Tibial artery (tissue), 4 donors: ENCODE measurements at regions not wholly inside any gene's neighbourhood (a gene's known extent, or its start where the extent isn't known, plus 50 kb on each side); places are given as distances from the start of the nearest gene placed in this dataset.

ENCODE experiments used
- DNase-seq, 2 donors: peaks; one replicate each; pipeline ENCODE4 v3.0.0-alpha.2; 2019
- H3K27ac ChIP-seq, 2 donors: fragments of 200-600 bp; sonication (generic) in 1 of 2; 1 replicate in 1 of 2; 2 replicates in 1 of 2; pipeline ENCODE4 v1.5.1; 2018 to 2019; ENCODE audit warnings: mild to moderate bottlenecking in 1 of 2
- H3K27me3 ChIP-seq, 2 donors: fragments of 200-600 bp; sonication (generic) in 1 of 2; one replicate each; pipeline versions ENCODE4 v1.5.1 to v1.6.0; 2016 to 2019
- H3K36me3 ChIP-seq, 3 donors: fragments of 200-600 bp; sonication (generic) in 2 of 3; one replicate each; pipeline ENCODE4 v1.5.1; 2016 to 2019; ENCODE audit warnings: mild to moderate bottlenecking in 2 of 3
- H3K4me1 ChIP-seq, 4 donors: fragments of 200-600 bp; sonication (generic) in 2 of 4; 1 replicate in 3 of 4; 2 replicates in 1 of 4; pipeline ENCODE4 v1.5.1; 2016 to 2019
- H3K4me3 ChIP-seq, 2 donors: fragments of 200-600 bp; sonication (generic) in 1 of 2; 1 replicate in 1 of 2; 2 replicates in 1 of 2; pipeline ENCODE4 v1.5.1; 2018 to 2019; ENCODE audit warnings: mild to moderate bottlenecking in 2 of 2
- H3K9me3 ChIP-seq, 3 donors: fragments of 200-600 bp; sonication (generic) in 1 of 3; one replicate each; pipeline ENCODE4 v1.5.1; 2016 to 2019
- intact Hi-C: fragments of 100-400 bp; cut with DNase I; formaldehyde crosslinking; loops from one replicate; pipeline ENCODE4 v1.15.0; 2023; ENCODE audit warnings: low total_unique reads
- TF ChIP-seq, protein P1 (sequence below), 2 experiments: fragments of 200-600 bp in 1 of 2; fragments of 450-650 bp in 1 of 2; IDR thresholded peaks; one replicate each; pipeline ENCODE4 v1.5.1; 2017 to 2019; ENCODE audit warnings: antibody characterized with exemption in 2 of 2, mild to moderate bottlenecking in 1 of 2, moderate library complexity in 1 of 2

DNA sequence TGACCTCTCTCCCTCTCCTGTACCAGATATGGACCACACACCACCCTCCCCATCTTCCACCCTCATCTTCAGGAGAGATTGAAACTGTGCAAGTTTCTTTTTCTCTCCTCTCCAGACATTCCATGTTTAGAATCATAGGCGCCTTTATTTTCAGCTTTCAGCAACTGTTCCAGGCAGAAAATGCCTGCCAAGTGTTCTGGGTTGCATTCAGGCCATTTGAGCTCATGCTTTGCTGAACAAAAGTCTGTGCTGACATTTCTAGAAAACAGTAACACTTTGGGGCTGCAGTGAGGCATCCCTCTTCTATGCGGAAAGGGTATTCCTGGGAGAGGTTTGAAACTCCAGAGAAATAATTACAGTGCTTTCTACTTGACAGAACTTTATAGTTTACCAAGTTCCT is 361.7 kb downstream of the GPAM start:
- H3K4me3 ChIP-seq = no peak overlapping the region
- intact Hi-C loops = no loop called here
- no peaks in the 10 kb centered on the region for H3K27me3 ChIP-seq
- H3K27ac ChIP-seq = peak overlapping the region in 1 of 2 donors; percentile 40
- H3K4me1 ChIP-seq = peaks cover 0 to 7% (median 0%) of the 10 kb centered on the region in 4 donors
- H3K36me3 ChIP-seq = no peaks in the 10 kb centered on the region
- H3K9me3 ChIP-seq = no peaks in the 10 kb centered on the region
- DNase-seq = no peak
- TF ChIP-seq, protein P1, sequence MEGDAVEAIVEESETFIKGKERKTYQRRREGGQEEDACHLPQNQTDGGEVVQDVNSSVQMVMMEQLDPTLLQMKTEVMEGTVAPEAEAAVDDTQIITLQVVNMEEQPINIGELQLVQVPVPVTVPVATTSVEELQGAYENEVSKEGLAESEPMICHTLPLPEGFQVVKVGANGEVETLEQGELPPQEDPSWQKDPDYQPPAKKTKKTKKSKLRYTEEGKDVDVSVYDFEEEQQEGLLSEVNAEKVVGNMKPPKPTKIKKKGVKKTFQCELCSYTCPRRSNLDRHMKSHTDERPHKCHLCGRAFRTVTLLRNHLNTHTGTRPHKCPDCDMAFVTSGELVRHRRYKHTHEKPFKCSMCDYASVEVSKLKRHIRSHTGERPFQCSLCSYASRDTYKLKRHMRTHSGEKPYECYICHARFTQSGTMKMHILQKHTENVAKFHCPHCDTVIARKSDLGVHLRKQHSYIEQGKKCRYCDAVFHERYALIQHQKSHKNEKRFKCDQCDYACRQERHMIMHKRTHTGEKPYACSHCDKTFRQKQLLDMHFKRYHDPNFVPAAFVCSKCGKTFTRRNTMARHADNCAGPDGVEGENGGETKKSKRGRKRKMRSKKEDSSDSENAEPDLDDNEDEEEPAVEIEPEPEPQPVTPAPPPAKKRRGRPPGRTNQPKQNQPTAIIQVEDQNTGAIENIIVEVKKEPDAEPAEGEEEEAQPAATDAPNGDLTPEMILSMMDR (IDR thresholded peaks at IDR 0.05) = no peak

GRCh38 chr10:111822661-111823060 is 360.9 kb downstream of the GPAM start:
- Histone ChIP-seq H3K4me1 (peaks cover 0 to 7% (median 0%) of the 10 kb centered on the region in 4 donors), H3K36me3 (no peaks in the 10 kb centered on the region), H3K9me3 (no peaks in the 10 kb centered on the region), H3K27ac (no peak overlapping the region), H3K27me3 (no peaks in the 10 kb centered on the region), H3K4me3 (no peak overlapping the region)
- no peak for DNase-seq
- TF ChIP-seq, protein P1 (IDR thresholded peaks at IDR 0.05) = no peak
- intact Hi-C loops = no loop called here

DNA sequence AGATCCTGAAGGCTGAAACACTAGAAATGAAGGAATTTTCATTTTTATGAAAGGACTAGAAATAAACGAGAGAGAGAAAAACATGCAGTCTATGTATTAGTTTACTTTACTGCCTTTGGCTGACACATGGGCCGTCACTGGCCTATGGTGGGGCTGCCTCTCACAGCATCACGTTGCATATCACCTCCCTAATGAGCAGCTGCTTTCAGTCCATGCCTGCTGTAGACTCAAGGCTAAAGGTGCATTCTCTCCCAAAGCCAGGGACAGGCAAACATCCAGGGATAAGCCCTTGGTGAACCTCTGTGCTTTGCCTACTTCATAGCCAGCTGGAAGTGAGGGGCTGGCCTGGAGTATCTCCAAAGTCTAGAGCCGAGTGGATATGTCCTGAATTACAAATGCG is 359.4 kb downstream of the GPAM start:
- H3K36me3 ChIP-seq = no peaks in the 10 kb centered on the region
- no peaks in the 10 kb centered on the region for H3K9me3 ChIP-seq
- H3K4me3 ChIP-seq = no peak overlapping the region
- TF ChIP-seq, protein P1 (IDR thresholded peaks at IDR 0.05) = no peak
- H3K4me1 ChIP-seq = peaks cover 0 to 7% (median 0%) of the 10 kb centered on the region in 4 donors
- H3K27ac ChIP-seq = no peak overlapping the region
- H3K27me3 ChIP-seq = no peaks in the 10 kb centered on the region
- DNase-seq = no peak
- intact Hi-C loops = no loop called here

GRCh38 chr10:111830359-111830758 is 353.2 kb downstream of the GPAM start:
- intact Hi-C loops = no loop called here
- TF ChIP-seq, protein P1 (IDR thresholded peaks at IDR 0.05) = no peak
- no peak overlapping the region for H3K4me3 ChIP-seq

DNA sequence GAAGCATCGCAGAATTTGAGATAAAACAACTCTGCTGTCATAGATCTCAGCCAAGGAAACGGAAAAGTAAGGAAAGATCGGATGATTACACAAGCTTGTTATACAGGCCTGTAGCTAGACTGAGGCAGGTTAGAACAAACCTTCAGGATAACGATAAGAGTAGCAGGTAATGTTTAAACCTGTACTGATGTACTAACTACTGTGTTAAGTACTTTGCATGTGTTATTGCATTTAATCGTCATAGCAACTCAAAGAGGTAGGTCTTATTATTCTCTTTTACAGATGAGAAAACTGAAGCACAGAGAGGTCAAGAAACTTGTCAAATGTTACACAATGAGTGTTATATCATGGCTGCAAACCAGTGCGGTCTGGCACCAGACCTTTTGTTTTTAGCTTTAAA is 352.5 kb downstream of the GPAM start:
- peaks cover 0 to 14% (median 6%) of the 10 kb centered on the region in 4 donors for H3K4me1 ChIP-seq
- no peaks in the 10 kb centered on the region for H3K36me3 ChIP-seq
- DNase-seq = no peak
- no peak overlapping the region for H3K27ac ChIP-seq
- intact Hi-C loops = no loop called here
- H3K4me3 ChIP-seq = no peak overlapping the region
- TF ChIP-seq, protein P1 (IDR thresholded peaks at IDR 0.05) = no peak
- H3K9me3 ChIP-seq = no peaks in the 10 kb centered on the region
- H3K27me3 ChIP-seq = no peaks in the 10 kb centered on the region

More at GRCh38 chr10:111830359-111830758, 353.2 kb downstream of the GPAM start:
- H3K27me3 ChIP-seq = no peaks in the 10 kb centered on the region
- no peak for DNase-seq
- no peaks in the 10 kb centered on the region for H3K9me3 ChIP-seq
- H3K27ac ChIP-seq = no peak overlapping the region
- no peaks in the 10 kb centered on the region for H3K36me3 ChIP-seq
- peaks cover 0 to 7% (median 2%) of the 10 kb centered on the region in 4 donors for H3K4me1 ChIP-seq

DNA sequence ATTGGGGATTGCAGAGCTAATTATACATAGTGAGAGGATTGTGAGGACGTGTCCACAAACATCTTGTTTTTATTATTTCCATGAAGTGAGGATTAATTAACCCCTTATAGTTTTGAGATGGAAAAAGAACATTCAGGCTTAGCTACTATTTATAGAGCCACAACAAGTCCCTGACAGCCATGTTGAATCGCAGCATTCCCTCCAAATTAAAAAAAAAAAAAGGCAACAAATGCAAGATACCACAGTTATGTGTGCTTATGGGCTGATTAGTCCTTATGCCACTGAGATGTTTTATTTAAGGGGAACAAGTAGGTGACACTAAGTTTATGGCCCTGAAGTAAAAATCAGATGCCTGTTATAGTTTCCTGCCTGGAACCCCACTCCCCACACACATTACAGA is 350.3 kb downstream of the GPAM start:
- H3K36me3 ChIP-seq = no peaks in the 10 kb centered on the region
- TF ChIP-seq, protein P1 (IDR thresholded peaks at IDR 0.05) = no peak
- DNase-seq = no peak
- no peaks in the 10 kb centered on the region for H3K9me3 ChIP-seq
- peaks cover 0 to 14% (median 6%) of the 10 kb centered on the region in 4 donors for H3K4me1 ChIP-seq
- H3K27me3 ChIP-seq = no peaks in the 10 kb centered on the region
- intact Hi-C loops = no loop called here
- no peak overlapping the region for H3K4me3 ChIP-seq
- no peak overlapping the region for H3K27ac ChIP-seq
